ENCODE measurements at regions not wholly inside any gene's neighbourhood (a gene's known extent, or its start where the extent isn't known, plus 50 kb on each side); places are given as distances from the start of the nearest gene placed in this dataset.

DNA sequence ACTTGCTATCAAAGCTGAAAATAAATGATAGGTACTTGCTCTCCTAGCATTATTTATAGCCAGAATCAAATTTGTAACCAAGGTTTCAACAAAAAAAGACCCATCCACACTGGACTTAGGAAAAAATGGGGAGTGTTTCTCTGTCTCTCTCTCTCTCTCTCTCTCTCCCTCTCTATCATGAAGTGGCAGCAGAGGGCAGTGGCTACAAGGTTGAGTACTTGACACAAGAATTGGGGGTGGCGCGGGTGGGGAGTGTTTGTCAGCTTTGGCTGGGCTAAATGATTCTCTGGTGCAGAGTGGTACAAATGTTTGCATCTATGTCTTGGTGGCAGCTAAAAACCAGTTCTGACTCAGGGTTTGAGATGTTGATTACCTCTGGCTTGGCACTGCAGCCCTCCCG, 85.0 kb downstream of the RBM43 start:
- TF ChIP-seq, protein P1, sequence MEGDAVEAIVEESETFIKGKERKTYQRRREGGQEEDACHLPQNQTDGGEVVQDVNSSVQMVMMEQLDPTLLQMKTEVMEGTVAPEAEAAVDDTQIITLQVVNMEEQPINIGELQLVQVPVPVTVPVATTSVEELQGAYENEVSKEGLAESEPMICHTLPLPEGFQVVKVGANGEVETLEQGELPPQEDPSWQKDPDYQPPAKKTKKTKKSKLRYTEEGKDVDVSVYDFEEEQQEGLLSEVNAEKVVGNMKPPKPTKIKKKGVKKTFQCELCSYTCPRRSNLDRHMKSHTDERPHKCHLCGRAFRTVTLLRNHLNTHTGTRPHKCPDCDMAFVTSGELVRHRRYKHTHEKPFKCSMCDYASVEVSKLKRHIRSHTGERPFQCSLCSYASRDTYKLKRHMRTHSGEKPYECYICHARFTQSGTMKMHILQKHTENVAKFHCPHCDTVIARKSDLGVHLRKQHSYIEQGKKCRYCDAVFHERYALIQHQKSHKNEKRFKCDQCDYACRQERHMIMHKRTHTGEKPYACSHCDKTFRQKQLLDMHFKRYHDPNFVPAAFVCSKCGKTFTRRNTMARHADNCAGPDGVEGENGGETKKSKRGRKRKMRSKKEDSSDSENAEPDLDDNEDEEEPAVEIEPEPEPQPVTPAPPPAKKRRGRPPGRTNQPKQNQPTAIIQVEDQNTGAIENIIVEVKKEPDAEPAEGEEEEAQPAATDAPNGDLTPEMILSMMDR (IDR thresholded peaks at IDR 0.05): no peak
- no peak for TF ChIP-seq POLR2A (IDR thresholded peaks at IDR 0.05)
